Duodenal mucosa (tissue), 2 donors: ENCODE measurements at regions not wholly inside any gene's neighbourhood (a gene's known extent, or its start where the extent isn't known, plus 50 kb on each side); places are given as distances from the start of the nearest gene placed in this dataset.

Source experiments
- H3K27ac ChIP-seq: one replicate; pipeline ENCODE4 v1.7.0; 2013; ENCODE audit warnings: low read depth, low read length
- H3K27me3 ChIP-seq, 2 donors: one replicate each; pipeline ENCODE4 v1.7.0; 2013; ENCODE audit warnings: low read length in 2 of 2, control low read depth in 1 of 2; ENCODE audit not compliant: insufficient read depth in 2 of 2, control insufficient read depth in 1 of 2
- H3K36me3 ChIP-seq, 2 donors: one replicate each; pipeline ENCODE4 v1.7.0; 2013; ENCODE audit warnings: low read length in 2 of 2, control low read depth in 1 of 2; ENCODE audit not compliant: insufficient read depth in 2 of 2, control insufficient read depth in 1 of 2
- H3K4me1 ChIP-seq, 2 donors: one replicate each; pipeline ENCODE4 v1.7.0; 2013; ENCODE audit warnings: low read length in 2 of 2, control low read depth in 1 of 2; ENCODE audit not compliant: insufficient read depth in 2 of 2, control insufficient read depth in 1 of 2
- H3K4me3 ChIP-seq, 2 donors: one replicate each; pipeline ENCODE4 v1.7.0; 2013; ENCODE audit warnings: low read length in 2 of 2, low read depth in 1 of 2
- H3K9ac ChIP-seq, 2 donors: one replicate each; pipeline ENCODE4 v1.7.0; 2013; ENCODE audit warnings: low read length in 2 of 2, low read depth in 1 of 2
- H3K9me3 ChIP-seq, 2 donors: one replicate each; pipeline ENCODE4 v1.7.0; 2013; ENCODE audit warnings: low read length in 2 of 2, control low read depth in 1 of 2; ENCODE audit not compliant: control insufficient read depth in 1 of 2

DNA sequence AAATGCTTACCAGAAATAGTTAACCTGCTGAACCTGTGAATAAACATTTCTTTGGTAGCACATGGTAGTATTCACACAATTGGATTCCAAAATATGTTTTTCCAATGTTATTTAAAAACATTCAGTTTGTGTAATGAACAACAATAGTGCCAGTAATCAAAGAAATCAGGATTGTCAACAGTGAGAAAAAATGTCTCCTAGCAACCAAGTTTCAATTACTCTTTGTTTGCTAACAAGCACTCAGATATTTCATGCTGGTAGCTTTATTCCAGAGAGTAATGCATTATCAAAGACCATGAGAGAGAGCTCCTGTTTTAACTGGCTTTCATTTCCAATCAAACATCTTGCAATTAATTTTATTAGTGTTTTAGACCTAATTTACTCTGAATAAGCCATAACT lies 768.1 kb upstream of the GRAMD2B start:
- H3K4me1 ChIP-seq = peaks cover 0 to 3% of the 10 kb centered on the region in 2 donors
- H3K27me3 ChIP-seq = no peaks in the 10 kb centered on the region
- H3K9me3 ChIP-seq = no peaks in the 10 kb centered on the region
- H3K36me3 ChIP-seq = no peaks in the 10 kb centered on the region
- H3K27ac ChIP-seq = no peak overlapping the region
- H3K9ac ChIP-seq = no peak overlapping the region
- no peak overlapping the region for H3K4me3 ChIP-seq

DNA sequence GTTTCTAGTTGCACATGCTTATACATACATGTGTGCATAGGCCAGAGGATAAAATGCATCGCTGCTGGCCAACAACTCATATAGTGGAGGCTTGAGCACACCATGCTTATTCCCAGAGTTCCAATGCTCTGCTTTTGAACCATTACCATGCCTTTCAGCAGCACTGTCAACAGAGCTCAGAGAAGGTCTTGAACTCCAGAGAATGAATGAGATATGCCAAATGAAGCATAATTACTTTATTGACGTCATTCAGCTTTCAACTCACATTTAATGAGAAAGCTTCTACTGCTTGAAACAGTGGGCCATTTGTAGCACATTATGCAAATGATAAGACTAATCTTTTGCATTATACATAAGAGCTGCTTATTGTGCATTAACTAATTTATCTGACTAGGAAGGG lies 765.3 kb upstream of the GRAMD2B start:
- Histone ChIP-seq H3K4me1 (peaks cover 0 to 3% of the 10 kb centered on the region in 2 donors), H3K36me3 (no peaks in the 10 kb centered on the region), H3K4me3 (no peak overlapping the region), H3K27ac (no peak overlapping the region), H3K27me3 (no peaks in the 10 kb centered on the region), H3K9me3 (no peaks in the 10 kb centered on the region), H3K9ac (no peak overlapping the region)

DNA sequence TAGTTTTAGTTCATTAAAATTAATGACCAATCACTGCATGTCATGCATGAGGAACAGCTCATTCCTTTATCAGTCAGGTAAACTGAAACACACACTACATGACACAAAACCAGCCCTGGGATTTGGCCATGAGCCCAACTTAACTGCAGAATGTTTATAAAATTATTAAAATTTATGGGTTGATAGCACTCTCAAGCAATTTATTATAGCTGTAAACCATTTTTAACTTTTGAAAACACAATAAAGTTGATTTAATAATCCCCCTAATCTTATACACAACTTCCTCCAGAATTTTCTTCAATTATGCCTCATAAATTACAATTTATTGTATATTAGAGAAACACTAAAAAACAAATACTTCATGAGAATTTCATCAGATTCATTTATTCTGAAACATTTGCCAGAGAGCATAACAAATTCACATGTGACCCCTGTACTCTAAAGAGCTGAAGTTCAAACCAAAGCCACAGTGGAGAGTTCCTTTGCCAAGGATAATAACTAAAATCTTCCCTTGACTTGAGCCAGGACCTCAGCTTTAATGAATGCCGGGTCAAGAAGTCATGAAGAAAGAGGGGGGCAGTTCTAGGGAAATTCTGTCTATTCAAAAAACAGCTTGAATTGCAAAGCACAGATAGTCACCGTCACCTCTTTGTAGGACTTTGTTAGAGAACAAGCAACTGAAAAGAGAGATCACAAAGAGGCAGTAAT lies 763.7 kb upstream of the GRAMD2B start:
- Histone ChIP-seq H3K4me1 (peaks cover 0 to 3% of the 10 kb centered on the region in 2 donors), H3K9me3 (no peaks in the 10 kb centered on the region), H3K27me3 (no peaks in the 10 kb centered on the region), H3K27ac (no peak overlapping the region), H3K4me3 (no peak overlapping the region), H3K9ac (no peak overlapping the region), H3K36me3 (no peaks in the 10 kb centered on the region)

DNA sequence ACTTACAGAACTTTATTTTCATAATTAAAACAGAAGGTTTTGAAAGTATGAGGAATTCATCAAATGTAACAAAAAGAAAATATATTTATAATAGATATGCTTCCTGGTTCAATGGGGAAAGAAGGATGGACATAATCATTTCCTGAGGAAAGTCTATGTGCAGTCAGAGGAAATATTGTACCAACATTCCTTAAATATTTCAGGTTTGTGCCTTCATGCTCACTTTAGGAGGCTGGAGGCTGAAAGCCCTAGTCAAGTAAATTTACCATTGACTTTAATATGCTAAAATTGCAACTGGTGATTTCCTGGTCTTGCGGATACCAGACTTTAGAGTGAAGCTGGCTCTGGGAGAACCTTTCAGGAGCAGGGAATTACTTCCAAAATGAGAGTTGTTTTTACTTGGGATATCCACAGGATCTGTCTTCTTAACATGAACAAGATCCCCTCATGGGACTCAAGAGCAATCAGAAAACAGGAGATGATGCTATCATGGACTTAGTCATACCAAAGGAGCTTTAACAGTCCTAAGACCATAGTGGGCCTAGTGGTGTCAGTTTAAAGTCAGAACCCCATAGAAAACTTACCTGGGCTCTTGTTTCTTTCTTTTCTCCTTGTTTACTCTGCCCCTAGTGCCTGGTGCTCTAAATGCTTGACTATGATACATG lies 762.8 kb upstream of the GRAMD2B start:
- Histone ChIP-seq H3K9ac (no peak overlapping the region), H3K4me3 (no peak overlapping the region), H3K4me1 (peaks cover 0 to 3% of the 10 kb centered on the region in 2 donors), H3K27ac (no peak overlapping the region), H3K27me3 (no peaks in the 10 kb centered on the region), H3K36me3 (no peaks in the 10 kb centered on the region), H3K9me3 (no peaks in the 10 kb centered on the region)

DNA sequence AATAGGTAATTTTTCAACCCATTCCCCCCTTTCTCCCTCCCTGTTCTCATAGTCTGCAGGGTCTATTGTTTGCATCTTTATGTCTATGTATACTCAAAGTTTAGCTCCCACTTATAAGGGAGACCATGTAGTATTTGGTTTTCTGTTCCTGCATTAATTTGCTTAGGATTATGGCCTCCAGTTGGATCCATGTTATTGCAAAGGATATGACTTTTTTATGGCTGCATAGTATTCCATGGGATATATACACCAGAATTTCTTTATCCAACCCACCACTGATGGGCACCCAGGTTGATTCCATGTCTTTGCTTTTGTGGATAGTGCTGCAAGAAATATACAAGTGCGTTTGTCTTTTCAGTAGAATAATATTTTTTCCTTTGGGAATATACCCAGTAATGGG lies 761.6 kb upstream of the GRAMD2B start:
- Histone ChIP-seq H3K4me1 (peaks cover 0 to 3% of the 10 kb centered on the region in 2 donors), H3K27ac (no peak overlapping the region), H3K36me3 (no peaks in the 10 kb centered on the region), H3K9ac (no peak overlapping the region), H3K4me3 (no peak overlapping the region), H3K9me3 (no peaks in the 10 kb centered on the region), H3K27me3 (no peaks in the 10 kb centered on the region)

DNA sequence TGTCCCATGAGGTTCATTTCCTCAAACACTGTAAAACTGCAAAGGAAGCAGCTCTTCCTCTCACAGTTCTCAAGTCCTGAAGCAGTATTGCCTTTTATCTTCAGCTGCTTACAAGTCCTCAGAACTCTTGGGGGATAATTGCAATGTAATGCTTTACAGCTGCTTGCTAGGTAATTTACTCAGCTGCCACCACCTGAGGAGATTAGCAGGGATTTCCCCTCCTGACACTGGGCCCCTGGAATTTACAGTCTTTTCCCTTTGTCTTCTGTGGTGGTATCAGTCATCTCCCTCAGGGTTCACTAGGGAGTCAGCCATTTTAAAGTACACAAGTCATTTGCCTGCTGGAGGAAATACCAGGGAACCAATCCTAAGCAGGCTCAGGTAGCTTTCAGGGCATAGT lies 754.3 kb upstream of the GRAMD2B start:
- Histone ChIP-seq H3K4me3 (no peak overlapping the region), H3K9me3 (no peaks in the 10 kb centered on the region), H3K36me3 (no peaks in the 10 kb centered on the region), H3K4me1 (no peaks in the 10 kb centered on the region), H3K27me3 (no peaks in the 10 kb centered on the region), H3K9ac (no peak overlapping the region), H3K27ac (no peak overlapping the region)

DNA sequence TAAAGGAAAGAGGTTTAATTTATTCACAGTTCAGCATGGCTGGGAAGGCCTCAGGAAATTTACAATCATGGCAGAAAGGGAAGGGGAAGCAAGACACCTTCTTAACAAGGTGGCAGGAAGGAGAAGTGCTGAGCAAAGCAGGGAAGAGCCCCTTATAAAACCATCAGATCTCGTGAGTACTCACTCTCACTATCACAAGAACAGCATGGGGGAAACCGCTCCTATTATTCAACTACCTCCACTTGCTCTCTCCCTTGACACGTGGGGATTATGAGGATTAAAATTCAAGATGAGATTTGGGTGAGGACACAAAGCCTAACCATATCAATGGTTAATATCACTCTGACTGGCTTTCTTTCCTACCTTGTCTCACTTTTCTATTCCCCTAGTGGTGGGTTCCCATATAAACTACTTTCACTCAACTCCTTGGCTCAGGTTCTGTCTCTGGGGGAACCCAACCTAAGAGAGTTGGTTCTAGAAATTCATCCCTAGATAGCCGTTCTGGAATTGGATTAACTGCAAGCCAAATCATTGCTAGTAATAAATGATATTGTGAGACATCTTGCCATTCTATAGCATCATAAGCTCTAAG lies 749.8 kb upstream of the GRAMD2B start:
- no peak overlapping the region for H3K27ac ChIP-seq
- H3K4me3 ChIP-seq = no peak overlapping the region
- no peaks in the 10 kb centered on the region for H3K36me3 ChIP-seq
- no peak overlapping the region for H3K9ac ChIP-seq
- H3K4me1 ChIP-seq = no peaks in the 10 kb centered on the region
- no peaks in the 10 kb centered on the region for H3K27me3 ChIP-seq
- no peaks in the 10 kb centered on the region for H3K9me3 ChIP-seq

DNA sequence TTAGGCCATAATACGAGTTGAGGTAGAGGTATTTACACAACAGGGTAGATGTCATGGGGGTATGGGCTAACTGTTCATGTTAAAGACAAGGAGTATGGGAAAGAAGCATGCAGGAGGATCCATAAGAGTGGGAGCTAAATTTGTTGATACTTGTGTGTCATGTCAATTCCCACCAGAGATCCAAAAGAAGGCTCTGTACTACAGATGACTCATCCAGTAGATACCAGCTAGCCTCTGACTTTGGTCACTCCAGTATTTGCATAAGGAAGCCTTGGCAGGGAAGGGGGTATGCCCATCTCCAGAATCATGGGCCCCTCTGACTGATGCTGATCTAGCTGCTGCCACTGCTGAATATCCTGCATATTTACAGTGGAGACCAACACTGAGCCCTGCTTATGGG lies 743.7 kb upstream of the GRAMD2B start:
- Histone ChIP-seq H3K4me3 (no peak overlapping the region), H3K4me1 (no peaks in the 10 kb centered on the region)

DNA sequence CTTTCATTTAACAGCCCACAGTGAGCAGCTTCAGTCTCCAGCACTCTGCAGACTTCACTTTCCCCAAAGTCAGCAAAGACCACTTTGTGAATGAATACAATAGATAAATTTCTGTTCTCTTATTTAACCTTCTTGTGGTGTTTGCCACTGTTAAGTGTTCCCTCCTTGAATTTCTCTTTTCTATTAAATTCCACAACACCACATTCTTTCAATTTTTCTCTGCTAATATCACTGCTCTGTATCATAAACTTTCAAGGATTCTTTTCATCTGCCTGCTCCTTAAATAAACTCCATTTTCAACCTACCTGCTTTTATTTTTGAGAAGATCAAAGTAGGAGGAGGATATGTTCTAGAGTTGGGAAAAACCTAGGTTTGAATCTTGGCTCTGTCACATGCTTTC lies 739.5 kb upstream of the GRAMD2B start:
- Histone ChIP-seq H3K36me3 (no peaks in the 10 kb centered on the region), H3K4me3 (no peak overlapping the region), H3K4me1 (no peaks in the 10 kb centered on the region), H3K9me3 (no peaks in the 10 kb centered on the region), H3K9ac (no peak overlapping the region), H3K27me3 (no peaks in the 10 kb centered on the region), H3K27ac (no peak overlapping the region)

More for the DNA sequence above, 743.7 kb upstream of the GRAMD2B start:
- no peak overlapping the region for H3K9ac ChIP-seq
- H3K27ac ChIP-seq = no peak overlapping the region
- H3K9me3 ChIP-seq = no peaks in the 10 kb centered on the region
- no peaks in the 10 kb centered on the region for H3K36me3 ChIP-seq
- no peaks in the 10 kb centered on the region for H3K27me3 ChIP-seq

DNA sequence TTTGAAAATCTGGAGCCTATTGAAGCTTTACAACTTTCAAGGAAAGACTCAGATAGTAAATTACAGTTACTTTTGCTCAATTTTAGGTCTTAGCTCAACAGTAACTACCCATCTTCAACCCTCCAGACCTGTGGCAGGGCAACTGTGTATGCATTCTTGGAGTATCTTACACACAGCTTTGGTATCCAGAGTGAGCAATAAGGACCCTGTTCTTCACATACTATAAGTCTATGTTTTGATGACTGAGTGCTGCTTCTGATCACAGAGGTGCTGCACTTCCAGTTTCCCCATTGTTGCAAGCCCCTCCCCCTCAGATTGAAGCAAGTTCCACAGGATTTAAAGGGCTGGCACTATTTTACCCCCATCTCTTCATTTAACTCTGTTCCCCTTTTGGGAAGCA lies 737.4 kb upstream of the GRAMD2B start:
- Histone ChIP-seq H3K9me3 (no peaks in the 10 kb centered on the region), H3K36me3 (no peaks in the 10 kb centered on the region), H3K9ac (no peak overlapping the region), H3K4me1 (no peaks in the 10 kb centered on the region), H3K27me3 (no peaks in the 10 kb centered on the region), H3K27ac (no peak overlapping the region), H3K4me3 (no peak overlapping the region)
